Renal cortex interstitium (tissue), 11 donors: ENCODE measurements at regions not wholly inside any gene's neighbourhood (a gene's known extent, or its start where the extent isn't known, plus 50 kb on each side); places are given as distances from the start of the nearest gene placed in this dataset.

Source experiments
- DNase-seq, 11 donors: peaks; one replicate each; pipeline ENCODE4 v3.0.0-alpha.2; 2013; ENCODE audit warnings: low read depth in 9 of 11, low spot score in 4 of 11; ENCODE audit errors: extremely low read depth in 1 of 11

DNA sequence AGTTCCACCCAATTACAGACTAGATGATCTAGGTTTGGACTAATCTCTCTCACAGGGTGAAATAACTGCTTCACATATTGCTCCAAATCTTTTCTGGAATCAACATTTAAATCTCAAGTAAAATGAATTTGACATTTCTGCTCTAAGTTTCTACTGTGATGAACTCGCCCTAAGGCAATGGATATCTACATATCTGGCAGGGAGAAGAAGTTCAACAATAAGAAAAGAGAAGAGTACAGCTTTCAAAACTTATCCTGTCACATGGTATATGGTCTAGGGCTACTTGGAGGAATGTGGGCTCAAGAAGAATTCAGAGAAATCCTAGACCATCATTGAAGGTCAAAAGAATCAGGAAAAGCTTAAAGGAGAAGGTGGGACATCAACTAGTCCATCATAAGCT, 440.2 kb downstream of the MBD2 start:
- DNase-seq = no peak

DNA sequence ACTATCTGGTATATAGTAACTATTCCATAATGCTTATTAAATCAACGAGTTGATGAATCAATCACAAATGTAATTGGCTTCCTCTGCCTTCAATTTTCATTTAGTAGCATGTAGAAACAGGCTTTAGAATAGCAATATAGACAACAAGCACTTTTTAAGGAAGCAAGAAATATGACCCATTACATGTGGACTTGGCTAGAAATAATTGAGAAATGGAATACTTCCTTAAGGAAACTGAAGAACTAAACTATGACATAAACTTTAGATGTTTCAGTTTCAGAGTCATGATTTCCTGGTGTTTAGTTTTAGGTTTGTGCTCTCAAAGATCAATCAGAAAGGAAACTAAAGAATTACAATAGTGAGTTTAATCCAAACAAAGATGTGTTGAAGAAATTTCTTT, 443.8 kb downstream of the MBD2 start:
- no peak for DNase-seq

DNA sequence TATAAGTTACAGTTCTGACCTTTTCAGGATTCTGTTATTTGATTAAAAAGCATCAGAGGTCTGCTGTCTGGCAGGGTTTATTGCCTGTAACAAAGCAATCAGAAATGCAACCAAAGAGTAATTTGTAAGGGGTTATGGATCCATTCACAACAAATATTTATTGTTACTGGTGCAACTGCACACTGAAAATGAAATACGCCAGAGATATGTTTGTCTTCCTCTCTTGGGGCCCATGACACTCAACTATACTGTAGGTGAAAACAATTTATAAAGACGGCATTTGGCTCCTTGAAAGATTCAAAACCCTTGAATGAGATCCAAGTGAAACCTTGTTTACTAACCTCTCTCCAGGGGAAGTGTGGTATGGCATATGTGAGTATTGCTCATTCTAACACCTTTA, 452.2 kb downstream of the MBD2 start:
- peak in 1 of 11 donors; percentile 9 for DNase-seq

DNA sequence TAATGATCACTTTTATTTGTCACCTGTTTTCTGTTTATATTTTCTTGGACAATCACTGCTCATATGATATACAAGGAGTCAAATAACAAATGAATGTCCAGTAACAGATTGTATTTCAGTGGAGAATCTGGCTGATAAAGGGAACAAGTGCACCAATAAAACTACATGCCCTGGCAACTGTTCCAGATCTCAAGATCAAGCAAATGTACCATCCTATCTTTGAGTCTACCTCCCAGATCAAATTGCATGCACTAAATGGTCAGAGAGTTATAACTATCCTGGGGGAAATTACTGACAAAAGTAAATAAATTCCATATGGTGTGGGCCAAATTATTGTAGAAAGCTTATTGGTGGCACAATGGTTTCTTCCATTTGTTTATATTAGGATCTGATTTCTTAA, 452.8 kb downstream of the MBD2 start:
- DNase-seq = no peak

DNA sequence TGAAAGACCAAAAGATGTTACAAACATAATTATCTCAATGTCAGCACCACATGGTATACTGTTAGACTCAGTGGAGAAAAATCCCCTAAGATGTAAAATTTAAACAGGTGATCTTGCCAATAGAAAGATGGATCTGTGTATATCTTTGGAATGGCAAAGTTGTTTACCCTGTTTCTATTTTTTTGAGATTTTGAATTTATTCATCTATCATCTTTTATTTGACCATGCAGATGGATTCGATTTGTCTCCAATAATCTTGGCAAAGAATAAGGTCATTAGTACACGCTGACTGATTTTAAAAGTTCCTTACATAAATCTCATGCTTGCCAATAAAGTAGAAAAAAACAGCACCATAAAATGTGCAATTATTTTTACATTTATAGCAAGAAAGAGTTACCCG, 459.3 kb downstream of the MBD2 start:
- no peak for DNase-seq

DNA sequence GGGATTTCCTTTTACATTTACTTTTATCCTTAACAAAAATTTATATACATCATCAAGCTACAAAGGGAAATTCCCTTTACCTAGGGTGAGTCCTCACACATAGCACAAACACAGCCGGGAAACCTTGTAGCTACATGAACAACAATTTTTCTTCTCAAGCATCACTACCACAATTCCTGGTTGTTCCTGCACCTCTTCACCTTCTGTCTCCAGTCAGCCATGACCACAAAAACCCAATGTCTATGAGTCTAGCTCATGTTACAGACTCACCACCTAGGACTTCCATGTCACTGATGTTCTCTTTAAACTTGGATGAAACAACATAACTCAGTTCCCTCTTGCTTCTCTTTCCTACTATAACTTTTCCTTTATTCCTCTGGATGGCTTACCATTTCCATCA, 460.4 kb downstream of the MBD2 start:
- no peak for DNase-seq

DNA sequence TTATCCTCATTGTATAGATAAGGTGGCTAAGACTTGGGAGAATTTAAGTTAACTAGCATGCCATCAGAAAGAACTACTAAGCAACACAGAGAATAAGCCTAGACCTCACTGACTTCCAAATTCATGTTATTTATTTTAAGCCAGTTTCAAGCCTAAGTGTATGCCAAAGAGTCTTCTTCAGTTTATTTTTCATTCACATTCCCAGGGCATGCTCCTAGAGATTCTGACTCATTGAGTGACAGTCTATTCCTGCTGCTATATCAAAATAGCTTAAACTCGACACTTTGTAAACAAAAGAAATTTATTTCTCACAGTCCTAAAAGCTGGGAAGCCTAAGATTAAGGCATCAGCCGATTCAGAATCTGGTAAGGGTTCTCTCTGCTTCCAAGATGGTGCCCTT, 467.1 kb downstream of the MBD2 start:
- DNase-seq = no peak

DNA sequence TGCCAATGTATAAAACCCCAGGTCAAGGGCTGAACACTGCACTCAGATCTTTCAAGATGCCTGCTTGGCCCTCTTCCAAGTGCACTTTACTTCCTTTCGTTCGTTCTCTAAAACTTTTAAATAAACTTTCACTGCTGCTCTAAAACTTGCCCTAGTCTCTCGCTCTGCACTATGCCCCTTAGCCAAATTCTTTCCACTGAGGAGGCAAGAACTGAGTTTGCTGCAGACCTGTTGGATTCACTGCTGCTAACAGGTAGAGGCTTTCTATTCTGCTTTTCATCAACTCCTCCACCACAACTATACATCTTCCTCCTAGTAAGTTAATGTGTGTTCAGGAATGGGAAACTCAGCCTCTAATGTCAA, 467.9 kb downstream of the MBD2 start:
- no peak for DNase-seq

DNA sequence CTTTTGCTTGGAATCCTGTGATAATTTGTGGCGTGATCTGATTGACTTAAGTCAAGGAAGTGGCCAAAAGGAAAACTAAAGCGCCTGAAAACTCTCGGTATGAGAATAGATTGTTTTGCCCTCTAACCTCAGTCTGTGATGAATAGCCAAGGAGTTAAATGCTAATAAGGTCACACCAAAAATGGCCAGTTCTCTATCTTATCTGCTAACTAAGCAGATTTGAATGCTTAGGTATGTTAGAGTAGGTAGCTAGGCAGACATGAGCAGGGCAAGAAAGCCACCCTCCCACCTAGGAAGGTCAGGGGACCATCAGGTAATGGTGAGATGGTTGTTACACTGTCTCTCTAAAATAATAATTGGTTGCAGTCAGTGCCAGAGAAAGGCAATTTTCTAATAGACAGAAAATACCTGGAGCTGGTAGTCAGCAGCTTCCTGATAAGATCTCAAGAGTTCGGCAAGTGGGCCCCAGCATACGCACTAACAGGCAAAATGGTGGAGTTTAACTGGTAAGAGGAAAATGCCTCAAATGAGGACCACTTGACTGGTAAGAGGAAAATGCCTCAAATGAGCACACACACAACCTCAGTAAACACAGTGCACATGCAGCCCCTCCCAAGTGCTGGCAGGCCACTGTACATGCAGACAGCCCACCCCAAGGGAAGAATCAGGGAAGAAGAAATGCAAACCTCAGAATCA, 468.4 kb downstream of the MBD2 start:
- DNase-seq = no peak

DNA sequence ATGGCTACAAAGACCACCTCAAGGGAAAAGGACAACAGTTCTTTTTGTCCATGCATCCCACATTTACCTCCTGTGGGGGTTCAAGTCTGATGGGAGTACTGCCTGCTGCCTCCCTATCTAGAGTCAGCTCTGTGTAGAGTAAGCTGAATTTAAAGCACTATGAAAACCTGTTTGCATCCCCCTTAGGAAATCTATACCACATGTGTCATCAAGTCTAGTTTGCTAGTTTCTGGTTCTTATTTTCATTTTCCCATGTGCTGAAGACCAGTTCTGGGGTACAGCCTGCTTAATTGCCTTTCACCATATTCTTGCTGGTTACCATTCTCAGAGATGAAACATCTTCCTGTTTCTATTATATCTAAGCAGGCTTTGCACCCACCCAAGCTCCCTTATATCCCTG, 470.3 kb downstream of the MBD2 start:
- DNase-seq = no peak

DNA sequence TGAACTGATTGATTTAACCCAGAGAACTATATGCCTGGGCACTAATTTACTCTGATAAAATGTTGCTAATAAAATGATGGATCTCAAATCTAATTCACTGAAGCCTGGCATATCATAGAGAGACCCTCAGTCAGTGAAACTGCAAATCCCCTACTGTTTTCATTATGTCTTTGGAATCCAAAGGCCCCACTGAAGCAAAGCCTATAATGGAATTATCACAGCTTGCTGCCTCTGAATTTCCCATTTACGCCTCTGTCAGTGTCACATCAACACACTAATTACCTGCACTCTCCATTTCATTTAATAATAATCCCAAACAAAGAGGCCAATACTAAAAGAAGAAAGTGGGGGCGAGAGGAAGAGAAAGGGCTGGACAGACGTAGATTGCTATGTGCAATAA, 470.9 kb downstream of the MBD2 start:
- no peak for DNase-seq

DNA sequence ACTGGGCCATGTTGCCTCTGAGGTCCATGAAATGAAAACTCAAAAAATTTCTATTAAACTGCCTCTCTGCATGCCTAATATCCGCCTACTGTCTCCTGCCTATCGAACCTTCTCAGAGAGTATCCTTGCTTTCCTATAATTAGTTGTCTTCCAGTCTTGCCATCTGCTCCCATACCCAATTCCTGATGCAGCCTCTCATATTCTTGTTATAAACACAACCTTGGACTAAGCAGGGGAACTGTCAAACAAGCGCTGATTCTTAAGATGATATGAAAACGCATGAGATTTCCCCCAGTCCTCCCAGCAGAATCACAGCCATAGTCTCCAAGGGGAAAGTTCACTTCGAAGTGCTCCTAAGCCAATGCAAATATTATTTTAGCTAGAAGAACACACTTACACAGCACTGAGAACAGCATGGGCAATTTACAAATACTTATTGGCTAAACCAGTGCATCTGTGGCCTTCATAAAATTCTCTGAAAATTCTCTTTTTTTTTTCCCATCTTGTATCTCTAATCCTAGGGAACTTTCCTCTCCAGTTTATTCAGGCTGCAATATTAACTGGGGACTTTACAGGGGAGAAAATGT, 471.6 kb downstream of the MBD2 start:
- DNase-seq = no peak

DNA sequence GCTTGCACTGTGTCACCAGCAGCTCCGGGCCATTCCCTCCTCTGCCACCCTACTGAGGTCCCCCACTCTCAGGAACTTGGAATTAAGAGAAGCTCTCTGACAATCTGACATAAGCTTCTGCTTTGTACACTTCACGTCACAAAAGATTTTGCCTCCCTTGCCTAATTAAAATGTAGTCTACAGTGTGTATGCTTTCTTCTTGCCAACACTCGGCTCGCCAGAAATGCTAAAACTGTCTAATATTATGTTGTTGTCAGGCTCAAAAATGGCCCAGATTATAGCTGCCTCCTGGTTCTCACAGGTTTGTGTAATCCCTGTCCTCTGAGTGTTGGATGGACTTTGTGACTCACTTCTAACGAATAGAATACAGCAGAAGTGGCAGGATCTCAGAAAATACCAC, 474.7 kb downstream of the MBD2 start:
- no peak for DNase-seq

DNA sequence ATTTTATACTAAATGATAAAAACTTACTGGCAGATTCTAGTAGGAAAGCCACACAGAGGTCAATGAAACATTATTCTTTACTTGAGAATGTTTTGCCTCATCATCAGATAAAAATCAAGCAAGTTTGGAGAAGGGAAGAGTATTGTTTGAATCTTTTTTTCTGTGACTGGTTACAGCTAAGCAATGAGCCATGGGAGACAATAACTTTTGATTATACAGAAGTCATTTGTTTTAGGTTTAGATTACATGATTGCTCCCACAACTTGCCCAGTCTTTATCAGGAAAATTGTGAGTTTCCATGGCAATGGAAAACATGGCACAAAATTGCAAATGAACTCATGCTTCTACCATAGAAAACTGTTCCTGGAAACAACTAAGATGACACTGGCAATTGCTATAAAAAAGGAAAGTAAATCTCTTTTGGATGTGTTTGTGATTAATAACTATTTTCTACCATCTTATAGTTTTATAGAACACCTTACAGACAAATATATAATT, 476.8 kb downstream of the MBD2 start:
- no peak for DNase-seq

DNA sequence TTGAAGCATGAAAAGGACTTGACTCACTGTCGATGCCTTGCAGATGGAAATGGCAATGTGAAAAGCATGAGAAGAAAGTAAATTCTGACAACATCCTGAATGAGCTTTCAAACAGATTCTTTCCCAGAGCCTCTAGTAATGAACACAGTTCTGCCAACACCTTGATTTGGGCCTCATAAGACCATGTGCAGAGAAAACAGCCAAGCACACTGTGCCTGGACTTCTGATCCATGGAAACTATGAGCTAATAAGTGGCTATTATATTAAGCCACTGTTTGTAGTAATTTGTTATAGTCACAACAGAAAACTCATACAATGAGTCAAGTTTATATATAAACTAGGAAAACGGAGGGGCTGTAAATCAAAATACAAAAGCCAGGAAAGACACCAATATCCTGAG, 477.3 kb downstream of the MBD2 start:
- DNase-seq = no peak

DNA sequence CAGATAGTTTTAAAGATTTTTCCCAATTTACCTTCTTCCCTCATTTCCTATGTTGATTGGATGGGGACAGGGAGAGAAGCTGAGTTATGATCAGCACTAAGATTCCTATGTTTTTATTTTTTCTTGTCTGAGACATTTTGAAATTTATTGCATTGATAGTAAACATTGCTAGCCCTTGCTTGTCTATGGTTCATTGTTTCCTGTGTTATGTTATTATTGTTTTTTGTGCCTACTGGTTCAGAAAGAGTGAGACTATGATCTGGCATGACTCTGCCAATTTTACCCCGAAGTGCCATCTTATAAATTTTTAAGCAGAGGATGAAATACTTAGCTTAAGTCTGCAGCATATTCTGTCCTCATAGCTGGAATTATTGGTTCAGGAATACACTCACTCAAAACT, 478.5 kb downstream of the MBD2 start:
- no peak for DNase-seq

DNA sequence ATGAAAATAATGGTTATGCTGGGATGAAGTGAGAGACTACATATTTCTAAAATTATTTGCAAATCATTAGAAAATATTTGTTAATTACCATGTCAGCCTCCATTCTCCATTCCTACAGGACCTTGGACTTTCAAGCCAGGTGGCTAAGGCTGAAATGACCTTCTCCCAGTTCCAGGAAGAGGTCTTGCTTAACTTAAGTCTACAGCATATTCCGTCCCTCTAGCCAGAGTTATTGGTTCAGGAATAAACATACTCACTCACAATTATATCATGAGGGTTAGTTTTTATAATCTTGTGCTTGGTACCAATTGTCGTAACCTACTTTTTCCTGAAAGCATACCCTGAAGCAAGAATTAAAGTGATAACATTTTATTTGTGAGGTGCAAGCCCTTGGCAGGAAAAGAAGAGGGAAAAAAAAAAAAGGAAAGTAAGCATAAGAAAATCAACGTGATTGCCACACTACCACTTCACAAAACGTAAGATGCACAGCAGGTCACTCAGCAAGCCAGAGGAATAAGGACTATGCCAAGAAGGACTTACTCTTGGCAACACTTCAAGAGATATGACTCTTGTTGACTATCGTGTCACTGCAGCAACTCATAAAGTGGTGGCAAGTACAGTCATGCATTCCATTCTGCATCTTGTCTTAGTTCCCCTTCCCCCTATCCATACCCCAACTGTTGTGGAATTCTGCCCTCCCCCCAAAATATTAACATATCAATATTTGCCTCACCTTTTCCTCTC, 479.1 kb downstream of the MBD2 start:
- DNase-seq = no peak

DNA sequence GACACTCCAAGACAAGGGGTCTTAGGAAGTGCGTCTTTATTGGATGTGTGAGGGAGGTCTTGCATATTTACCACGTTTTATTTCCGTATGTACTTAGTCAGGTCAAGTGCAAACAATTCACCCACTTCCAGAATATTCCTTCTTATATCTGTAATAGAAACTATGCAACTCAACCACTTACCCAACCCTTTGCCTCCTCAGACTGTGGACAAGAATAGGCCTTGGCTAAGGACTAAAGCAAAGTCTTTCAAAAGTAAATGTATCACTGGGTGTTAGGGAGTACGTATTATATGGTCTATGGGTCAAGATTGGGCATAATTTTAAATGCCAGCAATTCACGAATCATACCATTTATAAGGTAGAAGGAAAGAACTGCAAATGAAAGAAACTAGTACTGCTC, 484.8 kb downstream of the MBD2 start:
- no peak for DNase-seq

DNA sequence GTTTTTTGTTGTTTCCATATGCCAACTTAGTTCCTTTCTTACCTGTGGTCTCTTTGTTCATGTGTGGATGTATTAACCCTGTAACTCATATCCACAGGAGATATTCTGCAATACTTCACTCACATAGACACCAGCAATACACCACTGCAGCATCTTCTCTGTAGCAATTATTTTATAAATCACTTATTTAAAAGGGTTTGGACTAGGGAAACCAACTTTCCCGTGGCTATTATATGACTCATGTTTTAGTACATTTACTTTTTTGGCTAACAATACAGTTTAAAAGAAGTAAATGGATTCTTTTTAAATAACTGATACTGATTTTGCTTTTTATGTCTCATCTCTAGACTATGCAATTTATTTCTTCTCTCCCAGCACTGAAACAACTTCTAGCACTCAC, 488.9 kb downstream of the MBD2 start:
- no peak for DNase-seq

DNA sequence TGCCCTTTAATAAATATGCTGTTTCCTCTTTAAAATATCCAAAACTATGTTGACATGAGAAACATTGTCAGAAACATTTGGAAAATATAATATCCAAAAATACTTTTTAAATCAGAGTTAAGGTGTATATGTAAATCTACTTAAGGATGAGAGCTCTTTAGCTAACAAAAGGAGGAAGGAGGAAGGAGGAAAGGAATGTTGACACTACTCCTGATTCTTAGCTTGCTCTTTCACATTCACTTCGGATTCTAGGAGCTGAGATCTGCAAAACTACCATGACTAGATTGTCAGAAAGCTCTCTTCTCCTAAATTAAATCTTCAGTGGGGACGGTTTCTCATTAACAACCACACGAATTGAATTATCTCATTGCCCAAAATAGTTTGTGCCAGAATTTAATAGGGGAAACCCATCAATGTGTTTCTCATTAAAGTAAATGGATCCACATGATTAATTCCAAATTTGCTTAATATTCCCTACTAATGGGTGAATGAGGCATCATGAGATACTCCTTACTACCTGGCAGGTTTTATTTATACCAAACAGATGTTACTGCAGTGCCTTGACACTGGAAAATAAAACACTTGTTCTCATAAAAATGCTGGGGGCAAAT, 509.1 kb downstream of the MBD2 start:
- DNase-seq = no peak
